ENCODE measurements at regions not wholly inside any gene's neighbourhood (a gene's known extent, or its start where the extent isn't known, plus 50 kb on each side); places are given as distances from the start of the nearest gene placed in this dataset.

- no peaks in the 10 kb centered on the region for H3K4me1 ChIP-seq
- in situ Hi-C loops (cut with MboI; ENCODE audit: low pct_ligation_motif_present in 1 of 4, low pct_unique_long_range_greater_than_20kb in 1 of 4, low sequenced_read_pairs in 3 of 4), result loop anchor here in 2 of 4 donors (25.0 kb wide), 2 partner anchors 611 to 1236 kb away; partner anchors contain the start of genes ANKRD60 (in 1 of the 2), GNAS (in 1 of the 2) and GNAS-AS1 (in 1 of the 2)
- no peaks in the 10 kb centered on the region for H3K36me3 ChIP-seq
- WGBS, 2 donors (ENCODE audit: low coverage in 1 of 2), result 81% methylated on average over 2 of the region's 2 CpGs; no CpG with 5 or more reads in 1 of the 2 donors
- intact Hi-C loops (cut with DNase I; ENCODE audit: low total_unique reads), result no loop called here
- no peaks in the 10 kb centered on the region for H3K9me3 ChIP-seq
- TF ChIP-seq POLR2A (IDR thresholded peaks at IDR 0.05) (no peak), CTCF (IDR thresholded peaks at IDR 0.05) (no peak), EP300 (IDR thresholded peaks at IDR 0.05; ENCODE audit: low read depth) (no peak), POLR2AphosphoS5 (IDR thresholded peaks at IDR 0.05) (no peak)
- no peak for DNase-seq
- no peak overlapping the region for H3K4me3 ChIP-seq
- no peak overlapping the region for H3K27ac ChIP-seq
- no peaks in the 10 kb centered on the region for H3K27me3 ChIP-seq
These were observed 130.6 kb upstream of the PHACTR3 start for GRCh38 chr20:59473742-59474141.

GRCh38 chr20:59481067-59481466 is 123.3 kb upstream of the PHACTR3 start:
- Histone ChIP-seq H3K36me3 (no peaks in the 10 kb centered on the region), H3K27me3 (peaks cover 17% of the 10 kb centered on the region), H3K4me3 (no peak overlapping the region), H3K9me3 (no peaks in the 10 kb centered on the region), H3K27ac (no peak overlapping the region), H3K4me1 (no peaks in the 10 kb centered on the region)
- whole genome bisulfite sequencing, 2 donors (ENCODE audit: low coverage in 1 of 2), result 60 to 63% methylated on average over 6 to 10 of the region's 10 CpGs
- no peak for TF ChIP-seq CTCF (IDR thresholded peaks at IDR 0.05)
- no peak for TF ChIP-seq EP300 (IDR thresholded peaks at IDR 0.05; ENCODE audit: low read depth)
- intact Hi-C loops (cut with DNase I; ENCODE audit: low total_unique reads), result no loop called here
- in situ Hi-C loops (cut with MboI; ENCODE audit: low pct_ligation_motif_present in 1 of 4, low pct_unique_long_range_greater_than_20kb in 1 of 4, low sequenced_read_pairs in 3 of 4), result no loop called here
- no peak for DNase-seq

- in situ Hi-C loops (cut with MboI; ENCODE audit: low pct_ligation_motif_present in 1 of 4, low pct_unique_long_range_greater_than_20kb in 1 of 4, low sequenced_read_pairs in 3 of 4), result no loop called here
- intact Hi-C loops (cut with DNase I; ENCODE audit: low total_unique reads), result no loop called here
- Histone ChIP-seq H3K9me3 (no peaks in the 10 kb centered on the region), H3K27ac (no peak overlapping the region), H3K4me3 (no peak overlapping the region), H3K36me3 (no peaks in the 10 kb centered on the region), H3K27me3 (peaks cover 17% of the 10 kb centered on the region), H3K4me1 (no peaks in the 10 kb centered on the region)
- 75 to 93% methylated on average over 3 to 10 of the region's 10 CpGs for WGBS, 2 donors (ENCODE audit: low coverage in 1 of 2)
- DNase-seq, result no peak
- no peak for TF ChIP-seq POLR2A (IDR thresholded peaks at IDR 0.05)
- TF ChIP-seq EP300 (IDR thresholded peaks at IDR 0.05; ENCODE audit: low read depth), result no peak
- TF ChIP-seq POLR2AphosphoS5 (IDR thresholded peaks at IDR 0.05), result no peak
- TF ChIP-seq CTCF (IDR thresholded peaks at IDR 0.05), result no peak
These were observed 122.8 kb upstream of the PHACTR3 start for GRCh38 chr20:59481477-59482018.

GRCh38 chr20:59482351-59483187 is 121.8 kb upstream of the PHACTR3 start:
- WGBS, 2 donors (ENCODE audit: low coverage in 1 of 2), result 69 to 81% methylated on average over 7 to 17 of the region's 17 CpGs
- intact Hi-C loops (cut with DNase I; ENCODE audit: low total_unique reads) (no loop called here), in situ Hi-C loops (cut with MboI; ENCODE audit: low pct_ligation_motif_present in 1 of 4, low pct_unique_long_range_greater_than_20kb in 1 of 4, low sequenced_read_pairs in 3 of 4) (no loop called here)
- no peaks in the 10 kb centered on the region for H3K4me1 ChIP-seq
- H3K9me3 ChIP-seq, result no peaks in the 10 kb centered on the region
- no peak for DNase-seq
- H3K27ac ChIP-seq, result no peak overlapping the region
- no peak overlapping the region for H3K4me3 ChIP-seq
- H3K36me3 ChIP-seq, result no peaks in the 10 kb centered on the region
- H3K27me3 ChIP-seq, result peaks cover 17% of the 10 kb centered on the region
- no peak for TF ChIP-seq CTCF (IDR thresholded peaks at IDR 0.05)
- no peak for TF ChIP-seq EP300 (IDR thresholded peaks at IDR 0.05; ENCODE audit: low read depth)
- no peak for TF ChIP-seq POLR2AphosphoS5 (IDR thresholded peaks at IDR 0.05)
- no peak for TF ChIP-seq POLR2A (IDR thresholded peaks at IDR 0.05)

All from transverse colon (tissue), 4 donors.